ENCODE measurements at regions not wholly inside any gene's neighbourhood (a gene's known extent, or its start where the extent isn't known, plus 50 kb on each side); places are given as distances from the start of the nearest gene placed in this dataset.
"Not testable (repeated sequence)": the region's sequence is repeated elsewhere in the genome, so short reads cannot be mapped to it uniquely, and the experiment has no call there.

- not testable (repeated sequence) for FAIRE-seq
Observed at GRCh38 chr2:87199228-87199627, 177.6 kb upstream of the PLGLB1 start.

DNA sequence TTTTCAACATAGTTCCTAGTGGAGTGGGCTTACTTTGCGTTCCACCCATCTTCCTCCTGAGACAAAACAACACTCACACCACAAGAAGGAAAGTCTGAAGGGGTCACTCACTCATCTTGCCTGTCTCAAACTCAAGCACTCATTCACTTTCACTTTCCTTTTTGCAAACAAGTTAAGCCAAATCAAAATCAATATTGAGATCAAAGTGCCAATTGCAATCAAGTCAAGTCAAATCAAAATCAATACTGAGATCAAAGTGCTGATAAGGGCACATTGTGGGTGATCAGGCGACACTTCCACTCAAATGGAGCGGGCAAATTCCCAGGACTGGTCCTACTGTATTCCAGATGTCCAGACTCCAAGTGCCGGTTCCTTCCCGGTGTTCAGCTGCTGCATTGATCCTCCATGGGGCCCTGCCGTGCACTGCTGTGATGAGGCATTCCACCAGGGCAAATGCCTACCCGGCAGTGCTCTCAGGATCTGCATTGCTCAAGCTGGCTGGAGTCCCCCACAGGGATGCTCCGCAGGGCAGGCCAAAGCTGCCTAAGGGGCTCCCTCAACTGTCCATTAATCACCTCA is 183.0 kb upstream of the PLGLB1 start:
- FAIRE-seq = not testable (repeated sequence)

- FAIRE-seq = not testable (repeated sequence)
Observed at GRCh38 chr2:87212938-87213337, 191.3 kb upstream of the PLGLB1 start.

- FAIRE-seq = not testable (repeated sequence)
Observed at GRCh38 chr2:87217005-87217404, 195.4 kb upstream of the PLGLB1 start.

- FAIRE-seq = peak; percentile 90
Observed at GRCh38 chr2:87217741-87218410, 196.2 kb upstream of the PLGLB1 start.

- FAIRE-seq = not testable (repeated sequence)
Observed at GRCh38 chr2:87220651-87221050, 199.0 kb upstream of the PLGLB1 start.

DNA sequence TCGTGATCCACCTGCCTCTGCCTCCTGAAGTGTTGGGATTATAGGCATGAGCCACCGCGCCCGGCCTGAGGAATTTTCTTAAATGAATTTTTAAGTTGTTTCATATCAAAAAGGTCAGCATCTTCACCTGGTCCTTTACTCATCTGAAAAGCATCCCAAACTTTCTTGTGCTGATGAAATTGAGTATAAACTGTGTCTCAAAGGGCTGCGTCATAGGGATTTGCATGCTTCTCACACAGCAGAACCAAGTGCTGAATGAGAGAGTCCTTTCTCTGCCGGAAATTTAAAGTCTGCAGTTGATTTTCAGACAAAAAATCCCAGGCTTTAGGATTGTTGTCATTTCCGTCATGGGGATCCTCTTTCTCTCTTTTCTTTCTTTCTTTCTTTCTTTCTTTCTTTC is 200.5 kb upstream of the PLGLB1 start:
- FAIRE-seq = not testable (repeated sequence)

GRCh38 chr2:87223873-87224272 is 202.2 kb upstream of the PLGLB1 start:
- not testable (repeated sequence) for FAIRE-seq

- FAIRE-seq = peak; percentile 93
Observed at GRCh38 chr2:87229091-87229689, 207.5 kb upstream of the PLGLB1 start.

DNA sequence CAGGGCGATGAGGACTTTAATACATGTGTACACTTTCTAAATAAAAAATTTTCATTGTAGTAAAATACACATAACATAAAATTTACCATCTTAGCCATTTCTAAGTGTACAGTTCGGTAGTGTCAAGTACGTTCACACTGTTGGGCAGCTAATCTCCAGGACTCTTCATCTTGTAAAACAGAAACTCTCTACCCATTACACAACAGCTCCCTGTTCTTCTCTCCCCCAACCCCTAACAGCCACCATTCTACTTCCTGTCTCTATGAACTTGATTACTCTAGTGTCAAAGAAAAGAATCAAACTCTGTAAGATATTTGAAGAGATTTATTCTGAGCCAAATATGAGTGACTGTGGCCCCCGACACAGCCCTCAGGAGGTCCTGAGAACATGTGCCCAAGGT is 208.3 kb upstream of the PLGLB1 start:
- not testable (repeated sequence) for FAIRE-seq

GRCh38 chr2:87235333-87235981 is 213.8 kb upstream of the PLGLB1 start:
- not testable (repeated sequence) for FAIRE-seq

- not testable (repeated sequence) for FAIRE-seq
Observed at GRCh38 chr2:87237570-87238336, 216.1 kb upstream of the PLGLB1 start.

DNA sequence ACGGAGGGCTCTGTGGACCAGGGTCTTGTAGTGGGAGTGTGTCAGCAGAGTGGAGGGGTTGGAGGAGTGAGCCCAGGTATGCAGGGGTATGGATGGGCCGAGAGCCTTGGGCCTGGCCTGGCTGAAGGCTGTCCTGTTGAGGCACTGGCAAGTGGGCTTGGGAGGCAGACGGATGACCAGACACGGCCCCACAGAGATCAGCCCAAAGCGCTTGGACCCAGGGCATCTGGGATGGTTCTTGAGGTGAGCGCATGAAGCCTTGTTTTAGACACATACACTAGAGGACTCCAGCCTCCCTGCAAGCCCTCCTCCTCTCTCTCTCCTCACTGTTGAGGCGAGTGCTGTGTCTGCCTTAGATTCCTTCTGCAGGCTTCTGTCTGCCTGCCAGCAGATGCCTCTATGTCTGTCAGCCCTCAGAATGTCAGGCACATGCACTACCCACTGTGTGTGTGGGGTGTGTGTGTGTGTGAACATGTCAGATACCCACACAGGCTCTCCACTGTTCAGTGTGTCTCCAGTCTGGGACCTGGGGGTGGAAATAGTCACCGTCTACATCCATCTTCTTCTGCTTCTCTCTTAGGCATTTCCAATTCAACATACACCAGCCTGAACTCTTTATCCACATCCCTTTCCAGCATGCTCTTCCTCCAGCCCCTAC is 218.0 kb upstream of the PLGLB1 start:
- not testable (repeated sequence) for FAIRE-seq

DNA sequence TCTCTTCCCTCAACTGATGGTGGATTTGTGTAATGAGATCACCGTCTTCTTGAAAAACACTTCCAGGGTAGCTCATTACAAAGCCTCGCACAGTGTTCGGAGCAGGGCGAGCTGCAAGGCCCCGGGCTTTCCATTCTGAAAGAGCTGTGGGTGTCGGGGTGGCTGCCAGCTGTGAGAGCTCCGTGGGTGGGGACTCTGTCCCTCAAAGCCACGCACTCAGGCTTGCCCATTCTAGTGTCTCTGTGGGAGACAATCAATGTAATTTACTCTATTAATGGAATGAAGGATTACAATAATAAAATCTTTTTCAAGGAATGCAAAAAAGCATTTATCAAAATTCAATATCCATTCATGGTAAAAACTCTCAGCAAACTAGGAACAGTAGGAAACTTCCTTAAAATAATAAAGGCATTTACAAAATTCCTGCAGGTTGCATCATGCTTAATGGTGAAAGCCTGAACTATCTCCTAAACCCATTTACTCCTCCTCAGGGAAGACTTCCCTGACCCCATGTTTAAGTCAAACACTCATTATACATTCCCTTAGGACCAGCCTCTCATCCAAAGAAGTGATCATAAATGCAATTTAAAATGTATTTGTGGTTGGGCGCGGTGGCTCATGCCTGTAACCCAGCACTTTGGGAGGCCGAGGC is 224.5 kb upstream of the PLGLB1 start:
- not testable (repeated sequence) for FAIRE-seq

- FAIRE-seq = not testable (repeated sequence)
Observed at GRCh38 chr2:87252046-87252445, 230.4 kb upstream of the PLGLB1 start.

DNA sequence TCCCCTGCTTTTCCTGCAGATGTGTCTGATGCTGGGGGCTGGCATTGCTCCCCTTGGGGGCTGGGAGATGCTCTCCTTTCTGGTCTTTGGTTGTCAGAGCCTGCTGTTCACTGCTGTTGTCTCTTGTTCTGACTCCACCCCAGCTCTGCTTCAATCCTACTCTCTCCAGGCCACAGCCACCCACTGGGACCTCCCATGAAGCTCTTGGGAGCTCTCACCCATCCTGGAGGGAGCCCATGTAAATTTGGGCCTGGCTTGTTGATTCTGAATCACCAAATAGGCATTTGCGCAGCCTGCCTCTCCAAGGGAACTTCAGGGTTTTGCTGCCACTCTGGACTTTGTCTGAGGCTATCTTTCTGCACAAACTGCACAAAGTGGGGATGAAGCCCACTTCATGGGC is 232.9 kb upstream of the PLGLB1 start:
- not testable (repeated sequence) for FAIRE-seq

DNA sequence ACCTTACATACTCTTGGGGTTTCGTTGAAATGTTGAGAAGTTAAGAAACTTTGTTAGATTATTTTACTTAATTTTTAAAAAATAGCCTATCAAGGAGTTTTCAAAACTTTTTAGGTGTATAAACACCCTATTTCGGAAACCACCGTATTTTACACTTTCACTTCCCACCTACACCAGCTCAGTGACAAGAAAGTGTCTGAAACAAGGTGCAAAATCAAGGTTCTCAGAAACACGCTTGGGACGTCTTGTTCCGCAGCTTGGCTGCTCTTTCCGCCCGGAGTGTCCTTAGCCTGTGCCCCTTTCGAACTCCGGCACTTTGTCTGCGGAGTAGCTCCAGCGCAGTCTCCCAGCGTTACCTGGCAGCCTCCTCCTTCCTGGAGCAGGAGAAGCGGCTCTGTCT is 233.8 kb upstream of the PLGLB1 start:
- not testable (repeated sequence) for FAIRE-seq

DNA sequence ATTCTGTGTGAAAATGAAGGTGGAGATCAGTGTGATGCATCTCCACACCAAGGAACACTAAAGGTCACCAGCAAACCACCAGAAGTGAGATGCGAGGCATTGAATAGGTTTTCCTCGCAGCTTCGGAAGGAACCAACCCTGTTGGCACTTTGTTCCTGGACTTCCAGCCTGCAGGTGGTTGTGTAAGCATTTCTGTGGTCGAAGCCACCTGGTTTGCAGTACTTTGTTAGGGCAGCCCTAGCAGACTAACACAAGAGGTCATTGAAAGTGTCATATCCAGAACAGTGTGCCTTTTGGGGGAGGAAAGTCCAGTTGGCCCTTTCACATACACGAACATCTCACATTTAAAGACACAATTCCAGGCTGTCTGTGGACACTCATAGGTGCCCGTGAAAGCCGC is 237.2 kb upstream of the PLGLB1 start:
- not testable (repeated sequence) for FAIRE-seq

GRCh38 chr2:87262184-87262702 is 240.6 kb upstream of the PLGLB1 start:
- FAIRE-seq = not testable (repeated sequence)

- FAIRE-seq = not testable (repeated sequence)
Observed at GRCh38 chr2:87263868-87264518, 242.3 kb upstream of the PLGLB1 start.

GRCh38 chr2:87275192-87275591 is 253.5 kb upstream of the PLGLB1 start:
- FAIRE-seq = not testable (repeated sequence)
